ENCODE measurements at regions not wholly inside any gene's neighbourhood (a gene's known extent, or its start where the extent isn't known, plus 50 kb on each side); places are given as distances from the start of the nearest gene placed in this dataset.

- no peak for TF ChIP-seq CTCF (IDR thresholded peaks at IDR 0.05; ENCODE audit: unreplicated experiment)
- peaks cover 18% of the 10 kb centered on the region for H3K27me3 Mint-ChIP-seq
- no peaks in the 10 kb centered on the region for H3K4me1 Mint-ChIP-seq (ENCODE audit: low read depth)
- DNase-seq (ENCODE audit: low spot score, unreplicated experiment), result no peak
- no peak overlapping the region for H3K4me3 Mint-ChIP-seq (ENCODE audit: low read depth)
- H3K36me3 Mint-ChIP-seq (ENCODE audit: insufficient read depth), result no peaks in the 10 kb centered on the region
- no peak overlapping the region for H3K27ac Mint-ChIP-seq
- H3K9me3 Mint-ChIP-seq (ENCODE audit: low read depth), result no peaks in the 10 kb centered on the region
Observed at GRCh38 chr14:27063959-27064358, 466.1 kb upstream of the NOVA1 start.

- TF ChIP-seq CTCF (IDR thresholded peaks at IDR 0.05; ENCODE audit: unreplicated experiment), result no peak
- Mint-ChIP-seq H3K27ac (no peak overlapping the region), H3K9me3 (ENCODE audit: low read depth) (no peaks in the 10 kb centered on the region), H3K4me3 (ENCODE audit: low read depth) (no peak overlapping the region), H3K27me3 (peaks cover 18% of the 10 kb centered on the region), H3K4me1 (ENCODE audit: low read depth) (peaks cover 9% of the 10 kb centered on the region), H3K36me3 (ENCODE audit: insufficient read depth) (no peaks in the 10 kb centered on the region)
- no peak for DNase-seq (ENCODE audit: low spot score, unreplicated experiment)
Observed at GRCh38 chr14:27065886-27066285, 468.1 kb upstream of the NOVA1 start.

- no peak for TF ChIP-seq CTCF (IDR thresholded peaks at IDR 0.05; ENCODE audit: unreplicated experiment)
- no peak for DNase-seq (ENCODE audit: low spot score, unreplicated experiment)
- Mint-ChIP-seq H3K4me1 (ENCODE audit: low read depth) (peaks cover 11% of the 10 kb centered on the region), H3K27ac (no peak overlapping the region), H3K4me3 (ENCODE audit: low read depth) (no peak overlapping the region), H3K9me3 (ENCODE audit: low read depth) (no peaks in the 10 kb centered on the region), H3K27me3 (peaks cover 18% of the 10 kb centered on the region), H3K36me3 (ENCODE audit: insufficient read depth) (no peaks in the 10 kb centered on the region)
Observed at GRCh38 chr14:27067961-27068360, 470.1 kb upstream of the NOVA1 start.

GRCh38 chr14:27072589-27072988, 474.8 kb upstream of the NOVA1 start:
- peaks cover 15% of the 10 kb centered on the region for H3K4me1 Mint-ChIP-seq (ENCODE audit: low read depth)
- H3K4me3 Mint-ChIP-seq (ENCODE audit: low read depth), result no peak overlapping the region
- no peaks in the 10 kb centered on the region for H3K36me3 Mint-ChIP-seq (ENCODE audit: insufficient read depth)
- H3K27ac Mint-ChIP-seq, result no peak overlapping the region
- no peak for TF ChIP-seq CTCF (IDR thresholded peaks at IDR 0.05; ENCODE audit: unreplicated experiment)
- H3K9me3 Mint-ChIP-seq (ENCODE audit: low read depth), result no peaks in the 10 kb centered on the region
- peaks cover 14% of the 10 kb centered on the region for H3K27me3 Mint-ChIP-seq
- DNase-seq (ENCODE audit: low spot score, unreplicated experiment), result no peak

- Mint-ChIP-seq H3K4me3 (ENCODE audit: low read depth) (no peak overlapping the region), H3K36me3 (ENCODE audit: insufficient read depth) (no peaks in the 10 kb centered on the region), H3K9me3 (ENCODE audit: low read depth) (no peaks in the 10 kb centered on the region), H3K27ac (no peak overlapping the region), H3K4me1 (ENCODE audit: low read depth) (peaks cover 5% of the 10 kb centered on the region), H3K27me3 (peaks cover 16% of the 10 kb centered on the region)
- TF ChIP-seq CTCF (IDR thresholded peaks at IDR 0.05; ENCODE audit: unreplicated experiment), result no peak
- DNase-seq (ENCODE audit: low spot score, unreplicated experiment), result no peak
Observed at GRCh38 chr14:27075503-27075902, 477.7 kb upstream of the NOVA1 start.

Measured in progenitor cell of endocrine pancreas (in vitro differentiated cells).